Vagina (tissue), 2 donors: ENCODE measurements at regions not wholly inside any gene's neighbourhood (a gene's known extent, or its start where the extent isn't known, plus 50 kb on each side); places are given as distances from the start of the nearest gene placed in this dataset.

Source experiments
- POLR2AphosphoS5 ChIP-seq, 2 donors: sonication (generic); formaldehyde crosslinking; IDR thresholded peaks; one replicate each; pipeline ENCODE4 v1.9.0; 2017; ENCODE audit warnings: antibody characterized with exemption in 2 of 2, mild to moderate bottlenecking in 2 of 2, low read depth in 1 of 2; ENCODE audit not compliant: insufficient read depth in 1 of 2
- TF ChIP-seq, protein P1 (sequence below), 3 experiments: fragments of 450-650 bp in 2 of 3; fragments of 200-600 bp in 1 of 3; sonication (generic) in 1 of 3; IDR thresholded peaks; one replicate each; pipeline ENCODE4 v1.5.1; 2017 to 2019; ENCODE audit warnings: antibody characterized with exemption in 3 of 3, mild to moderate bottlenecking in 2 of 3, moderate library complexity in 2 of 3

GRCh38 chrX:1809581-1809980 lies 194.7 kb downstream of the ASMT start:
- TF ChIP-seq, protein P1, sequence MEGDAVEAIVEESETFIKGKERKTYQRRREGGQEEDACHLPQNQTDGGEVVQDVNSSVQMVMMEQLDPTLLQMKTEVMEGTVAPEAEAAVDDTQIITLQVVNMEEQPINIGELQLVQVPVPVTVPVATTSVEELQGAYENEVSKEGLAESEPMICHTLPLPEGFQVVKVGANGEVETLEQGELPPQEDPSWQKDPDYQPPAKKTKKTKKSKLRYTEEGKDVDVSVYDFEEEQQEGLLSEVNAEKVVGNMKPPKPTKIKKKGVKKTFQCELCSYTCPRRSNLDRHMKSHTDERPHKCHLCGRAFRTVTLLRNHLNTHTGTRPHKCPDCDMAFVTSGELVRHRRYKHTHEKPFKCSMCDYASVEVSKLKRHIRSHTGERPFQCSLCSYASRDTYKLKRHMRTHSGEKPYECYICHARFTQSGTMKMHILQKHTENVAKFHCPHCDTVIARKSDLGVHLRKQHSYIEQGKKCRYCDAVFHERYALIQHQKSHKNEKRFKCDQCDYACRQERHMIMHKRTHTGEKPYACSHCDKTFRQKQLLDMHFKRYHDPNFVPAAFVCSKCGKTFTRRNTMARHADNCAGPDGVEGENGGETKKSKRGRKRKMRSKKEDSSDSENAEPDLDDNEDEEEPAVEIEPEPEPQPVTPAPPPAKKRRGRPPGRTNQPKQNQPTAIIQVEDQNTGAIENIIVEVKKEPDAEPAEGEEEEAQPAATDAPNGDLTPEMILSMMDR (IDR thresholded peaks at IDR 0.05) = no peak
- no peak for TF ChIP-seq POLR2AphosphoS5 (IDR thresholded peaks at IDR 0.05; ENCODE audit: insufficient read depth in 1 of 2, low read depth in 1 of 2)
